ENCODE measurements at regions not wholly inside any gene's neighbourhood (a gene's known extent, or its start where the extent isn't known, plus 50 kb on each side); places are given as distances from the start of the nearest gene placed in this dataset.

DNA sequence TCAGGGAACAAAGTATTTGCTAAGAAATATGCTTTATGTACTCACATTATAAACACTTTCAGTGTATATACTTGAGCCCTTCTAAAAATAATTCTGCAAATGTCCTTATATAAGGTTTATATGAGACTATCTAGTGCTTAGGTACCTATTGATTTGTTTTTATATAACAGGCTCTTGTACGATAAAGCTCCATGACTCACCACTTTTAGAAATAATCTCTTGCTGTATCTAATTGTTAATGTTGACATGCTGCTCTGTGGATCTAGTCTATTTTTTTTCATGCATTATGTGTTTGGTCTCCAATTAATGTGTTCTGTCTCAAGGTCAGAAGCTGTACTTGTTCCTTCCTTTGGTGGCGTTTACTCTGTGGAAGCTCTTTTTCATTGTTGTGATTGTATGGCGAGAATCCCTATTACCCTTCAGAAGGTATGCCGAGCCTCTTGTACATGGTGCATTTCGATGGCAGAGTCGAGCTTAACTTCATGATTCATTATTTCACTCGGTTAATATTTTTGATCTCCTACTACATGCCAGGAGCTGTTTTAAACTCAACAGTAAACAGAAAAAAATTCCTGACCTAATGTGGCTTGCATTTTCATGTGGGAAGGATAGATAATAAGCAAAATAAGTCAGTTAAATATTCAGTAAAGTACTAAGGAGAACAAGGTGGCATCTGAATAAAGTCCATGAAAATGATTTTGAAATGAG lies 361.6 kb downstream of the COG6 start:
- no peak for TF ChIP-seq TAF1 (IDR thresholded peaks at IDR 0.05; ENCODE audit: borderline replicate concordance, insufficient read depth, low read length)
- no peak for TF ChIP-seq SIN3A (IDR thresholded peaks at IDR 0.05; ENCODE audit: borderline replicate concordance, insufficient read depth, low read length)
- no peak for TF ChIP-seq FOXP2 (optimal IDR thresholded peaks at IDR 0.05; ENCODE audit: borderline replicate concordance, extremely low read depth, extremely low read length, insufficient read depth)
- no peak for TF ChIP-seq POLR2AphosphoS5 (IDR thresholded peaks at IDR 0.05; ENCODE audit: low read depth, low read length)

DNA sequence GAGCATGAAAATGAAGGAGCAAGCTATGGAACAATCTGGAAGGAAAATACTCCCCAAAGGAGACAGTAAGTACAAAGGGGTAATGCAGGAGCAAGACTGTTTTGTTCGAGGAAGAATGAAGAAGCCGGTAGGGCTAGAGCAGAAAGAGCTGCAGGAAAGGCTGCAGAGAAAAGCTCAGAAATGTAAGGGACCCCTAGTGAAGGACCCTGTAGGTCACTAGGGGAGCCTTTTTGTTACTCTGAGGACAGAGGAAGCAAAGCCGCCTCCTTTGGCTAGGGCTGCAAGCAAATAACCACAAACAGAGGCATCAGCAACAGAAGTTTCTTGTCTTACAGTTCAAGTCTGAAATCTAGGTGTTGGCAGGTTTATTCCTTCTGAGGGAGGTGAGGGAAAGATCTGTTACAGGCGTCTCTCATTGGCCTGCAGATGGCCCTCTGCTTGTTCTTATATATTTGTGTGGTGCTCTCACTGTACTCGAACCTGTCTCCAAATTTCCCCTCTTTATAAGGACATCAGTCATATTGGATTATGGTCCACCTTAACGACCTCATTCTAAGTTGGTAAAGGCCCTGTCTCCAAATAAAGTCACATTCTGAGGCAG lies 362.3 kb downstream of the COG6 start:
- TF ChIP-seq SIN3A (IDR thresholded peaks at IDR 0.05; ENCODE audit: borderline replicate concordance, insufficient read depth, low read length): no peak
- no peak for TF ChIP-seq FOXP2 (optimal IDR thresholded peaks at IDR 0.05; ENCODE audit: borderline replicate concordance, extremely low read depth, extremely low read length, insufficient read depth)
- no peak for TF ChIP-seq POLR2AphosphoS5 (IDR thresholded peaks at IDR 0.05; ENCODE audit: low read depth, low read length)
- no peak for TF ChIP-seq TAF1 (IDR thresholded peaks at IDR 0.05; ENCODE audit: borderline replicate concordance, insufficient read depth, low read length)
- TF ChIP-seq, protein P1, sequence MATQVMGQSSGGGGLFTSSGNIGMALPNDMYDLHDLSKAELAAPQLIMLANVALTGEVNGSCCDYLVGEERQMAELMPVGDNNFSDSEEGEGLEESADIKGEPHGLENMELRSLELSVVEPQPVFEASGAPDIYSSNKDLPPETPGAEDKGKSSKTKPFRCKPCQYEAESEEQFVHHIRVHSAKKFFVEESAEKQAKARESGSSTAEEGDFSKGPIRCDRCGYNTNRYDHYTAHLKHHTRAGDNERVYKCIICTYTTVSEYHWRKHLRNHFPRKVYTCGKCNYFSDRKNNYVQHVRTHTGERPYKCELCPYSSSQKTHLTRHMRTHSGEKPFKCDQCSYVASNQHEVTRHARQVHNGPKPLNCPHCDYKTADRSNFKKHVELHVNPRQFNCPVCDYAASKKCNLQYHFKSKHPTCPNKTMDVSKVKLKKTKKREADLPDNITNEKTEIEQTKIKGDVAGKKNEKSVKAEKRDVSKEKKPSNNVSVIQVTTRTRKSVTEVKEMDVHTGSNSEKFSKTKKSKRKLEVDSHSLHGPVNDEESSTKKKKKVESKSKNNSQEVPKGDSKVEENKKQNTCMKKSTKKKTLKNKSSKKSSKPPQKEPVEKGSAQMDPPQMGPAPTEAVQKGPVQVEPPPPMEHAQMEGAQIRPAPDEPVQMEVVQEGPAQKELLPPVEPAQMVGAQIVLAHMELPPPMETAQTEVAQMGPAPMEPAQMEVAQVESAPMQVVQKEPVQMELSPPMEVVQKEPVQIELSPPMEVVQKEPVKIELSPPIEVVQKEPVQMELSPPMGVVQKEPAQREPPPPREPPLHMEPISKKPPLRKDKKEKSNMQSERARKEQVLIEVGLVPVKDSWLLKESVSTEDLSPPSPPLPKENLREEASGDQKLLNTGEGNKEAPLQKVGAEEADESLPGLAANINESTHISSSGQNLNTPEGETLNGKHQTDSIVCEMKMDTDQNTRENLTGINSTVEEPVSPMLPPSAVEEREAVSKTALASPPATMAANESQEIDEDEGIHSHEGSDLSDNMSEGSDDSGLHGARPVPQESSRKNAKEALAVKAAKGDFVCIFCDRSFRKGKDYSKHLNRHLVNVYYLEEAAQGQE (IDR thresholded peaks at IDR 0.05; ENCODE audit: insufficient read depth in 1 of 2, low read depth in 2 of 2, low read length in 2 of 2): no peak

DNA sequence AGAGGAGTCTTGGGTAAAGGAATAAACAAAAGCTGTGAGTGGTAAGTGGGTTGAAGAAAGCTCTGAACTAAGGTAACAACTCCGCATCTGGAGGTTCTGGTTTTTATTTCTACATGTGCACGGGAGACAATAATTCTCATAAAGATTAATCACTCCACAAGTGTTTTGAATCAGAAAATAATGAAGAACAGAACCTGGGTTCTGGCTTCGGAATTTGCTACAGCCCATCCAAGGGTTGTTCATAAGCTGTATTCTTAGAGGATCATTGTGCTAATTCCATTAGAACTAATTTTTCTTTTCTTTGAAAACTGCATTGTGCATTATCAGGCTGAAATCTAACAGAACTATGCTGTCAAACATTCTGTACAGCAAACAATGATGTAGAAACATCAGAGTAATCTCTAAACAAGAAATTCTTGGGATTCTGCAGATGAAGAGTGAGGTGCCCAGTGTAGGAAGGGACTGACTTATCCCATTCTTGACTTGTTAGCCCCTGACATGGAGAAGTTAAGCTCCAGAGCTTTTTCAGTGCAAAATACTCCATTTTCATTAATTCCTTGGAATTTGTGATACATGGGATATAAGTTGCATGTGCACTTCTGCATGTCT lies 368.2 kb downstream of the COG6 start:
- TF ChIP-seq, protein P1 (IDR thresholded peaks at IDR 0.05; ENCODE audit: insufficient read depth in 1 of 2, low read depth in 2 of 2, low read length in 2 of 2): no peak
- no peak for TF ChIP-seq FOXP2 (optimal IDR thresholded peaks at IDR 0.05; ENCODE audit: borderline replicate concordance, extremely low read depth, extremely low read length, insufficient read depth)
- no peak for TF ChIP-seq POLR2AphosphoS5 (IDR thresholded peaks at IDR 0.05; ENCODE audit: low read depth, low read length)
- no peak for TF ChIP-seq SIN3A (IDR thresholded peaks at IDR 0.05; ENCODE audit: borderline replicate concordance, insufficient read depth, low read length)
- no peak for TF ChIP-seq TAF1 (IDR thresholded peaks at IDR 0.05; ENCODE audit: borderline replicate concordance, insufficient read depth, low read length)

DNA sequence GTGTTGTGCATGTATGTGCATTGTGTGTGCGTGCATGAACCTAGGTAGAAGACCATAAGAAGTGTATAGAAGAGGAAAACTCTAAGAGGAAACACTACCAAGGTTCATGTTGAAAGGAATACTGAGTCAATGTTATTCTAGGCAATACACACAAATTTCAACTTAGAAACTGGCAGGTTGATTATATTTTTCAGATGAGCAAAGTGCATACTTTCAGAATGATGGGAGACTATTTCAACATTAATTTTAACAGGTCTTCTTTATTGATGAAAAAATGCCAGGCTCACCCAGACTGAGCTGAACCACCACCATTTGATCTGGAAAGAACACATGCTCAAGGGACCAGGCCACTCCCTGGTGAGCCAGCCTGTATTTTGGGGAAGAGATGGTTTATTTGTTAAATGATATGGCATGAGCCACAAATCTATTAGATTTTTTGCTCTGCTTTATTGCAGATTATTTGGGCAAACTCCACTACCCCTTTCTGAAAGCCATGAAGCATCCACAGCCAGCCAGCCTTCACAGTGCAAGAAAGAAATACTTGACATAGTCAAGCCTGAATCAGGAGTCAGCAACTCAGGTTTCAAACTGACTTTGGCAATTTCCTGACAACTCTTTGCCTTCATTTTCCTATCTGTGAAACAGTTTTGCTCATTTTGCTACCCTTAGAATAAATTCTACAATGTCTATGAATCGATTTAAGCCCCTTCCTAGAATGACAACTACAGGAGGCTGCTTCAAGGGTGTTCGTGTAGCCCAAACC lies 368.9 kb downstream of the COG6 start:
- TF ChIP-seq FOXP2 (optimal IDR thresholded peaks at IDR 0.05; ENCODE audit: borderline replicate concordance, extremely low read depth, extremely low read length, insufficient read depth) (no peak), SIN3A (IDR thresholded peaks at IDR 0.05; ENCODE audit: borderline replicate concordance, insufficient read depth, low read length) (no peak), POLR2AphosphoS5 (IDR thresholded peaks at IDR 0.05; ENCODE audit: low read depth, low read length) (no peak), TAF1 (IDR thresholded peaks at IDR 0.05; ENCODE audit: borderline replicate concordance, insufficient read depth, low read length) (no peak)
- TF ChIP-seq, protein P1 (IDR thresholded peaks at IDR 0.05; ENCODE audit: insufficient read depth in 1 of 2, low read depth in 2 of 2, low read length in 2 of 2): no peak

All from PFSK-1 (cell line).